Skin epidermis (tissue), 12 donors: ENCODE measurements at regions not wholly inside any gene's neighbourhood (a gene's known extent, or its start where the extent isn't known, plus 50 kb on each side); places are given as distances from the start of the nearest gene placed in this dataset.

Experiments
- H3K27ac ChIP-seq, 21 experiments: fragments of 200-600 bp; sonication (generic) in 11 of 21; one replicate each; pipeline ENCODE4 v1.5.0; 2020; ENCODE audit warnings: mild to moderate bottlenecking in 3 of 21, inconsistent platforms in 2 of 21, moderate library complexity in 2 of 21
- H3K4me3 ChIP-seq, 7 experiments: fragments of 200-600 bp; sonication (generic) in 2 of 7; one replicate each; pipeline ENCODE4 v1.5.0; 2020; ENCODE audit warnings: inconsistent platforms in 2 of 7, mild to moderate bottlenecking in 2 of 7, moderate library complexity in 1 of 7

- no peak overlapping the region for H3K27ac ChIP-seq
- no peak overlapping the region for H3K4me3 ChIP-seq
Observed at GRCh38 chr7:3244241-3244814, 56.7 kb upstream of the SDK1 start.

- Histone ChIP-seq H3K4me3 (no peak overlapping the region), H3K27ac (no peak overlapping the region)
Observed at GRCh38 chr7:3245077-3245476, 56.0 kb upstream of the SDK1 start.

GRCh38 chr7:3245721-3246120, 55.3 kb upstream of the SDK1 start:
- no peak overlapping the region for H3K4me3 ChIP-seq
- no peak overlapping the region for H3K27ac ChIP-seq

GRCh38 chr7:3246127-3246526, 54.9 kb upstream of the SDK1 start:
- no peak overlapping the region for H3K4me3 ChIP-seq
- H3K27ac ChIP-seq = no peak overlapping the region

- no peak overlapping the region for H3K4me3 ChIP-seq
- H3K27ac ChIP-seq = no peak overlapping the region
Observed at GRCh38 chr7:3246651-3247050, 54.4 kb upstream of the SDK1 start.

- Histone ChIP-seq H3K4me3 (no peak overlapping the region), H3K27ac (no peak overlapping the region)
Observed at GRCh38 chr7:3250725-3251124, 50.3 kb upstream of the SDK1 start.
